Small intestine (tissue), 7 donors: ENCODE measurements at regions not wholly inside any gene's neighbourhood (a gene's known extent, or its start where the extent isn't known, plus 50 kb on each side); places are given as distances from the start of the nearest gene placed in this dataset.
"Not testable (repeated sequence)": the region's sequence is repeated elsewhere in the genome, so short reads cannot be mapped to it uniquely, and the experiment has no call there.

ENCODE experiments used
- DNase-seq, 2 donors: peaks; one replicate each; pipeline versions ENCODE4 v3.0.0 to v3.0.0-alpha.2; 2013
- FAIRE-seq: peaks from 2 replicates; lab custom pipeline; 2012; peaks lifted over from hg19 to GRCh38; lab: Jason Lieb, UNC
- H3K27ac ChIP-seq, 3 donors: one replicate each; pipeline ENCODE4 v1.5.1; 2013; ENCODE audit warnings: low read length in 2 of 3, mild to moderate bottlenecking in 2 of 3, control low read depth in 1 of 3, inconsistent platforms in 1 of 3, low read depth in 1 of 3, moderate library complexity in 1 of 3
- H3K27me3 ChIP-seq, 3 donors: one replicate each; pipeline ENCODE4 v1.6.1; 2013; ENCODE audit warnings: low read length in 3 of 3, inconsistent platforms in 1 of 3; ENCODE audit not compliant: control insufficient read depth in 3 of 3, insufficient read depth in 3 of 3
- H3K36me3 ChIP-seq, 3 donors: one replicate each; pipeline ENCODE4 v1.6.1; 2013; ENCODE audit warnings: low read length in 3 of 3, inconsistent platforms in 1 of 3, low read depth in 1 of 3, mild to moderate bottlenecking in 1 of 3, moderate library complexity in 1 of 3; ENCODE audit not compliant: control insufficient read depth in 3 of 3, insufficient read depth in 2 of 3
- H3K4me1 ChIP-seq, 3 donors: one replicate each; pipeline ENCODE4 v1.6.1; 2013; ENCODE audit warnings: low read length in 2 of 3, inconsistent platforms in 1 of 3, low read depth in 1 of 3, mild to moderate bottlenecking in 1 of 3, moderate library complexity in 1 of 3; ENCODE audit not compliant: control insufficient read depth in 3 of 3, insufficient read depth in 2 of 3
- H3K4me3 ChIP-seq, 3 donors: one replicate each; pipeline ENCODE4 v1.5.1; 2013; ENCODE audit warnings: low read length in 3 of 3, control low read depth in 1 of 3, inconsistent platforms in 1 of 3, low read depth in 1 of 3, mild to moderate bottlenecking in 1 of 3, moderate library complexity in 1 of 3
- H3K9me3 ChIP-seq, 2 donors: one replicate each; pipeline ENCODE4 v1.6.1; 2013; ENCODE audit warnings: low read depth in 1 of 2, low read length in 1 of 2; ENCODE audit not compliant: control insufficient read depth in 2 of 2, insufficient read depth in 1 of 2
- WGBS, 3 donors: extraction: QIAGEN DNeasy Blood & Tissue Kit; methylation state at CpG; one replicate each; pipeline ENCODE4 v1.1.7; 2013; 5-methylcytosine and 5-hydroxymethylcytosine counted together
- donor health status: healthy with polysubstance abuse.
- donor health status: control.
- donor health status: control.
- donor health status: Bipolar disorder and iron deficiency.
- donor health status: healthy.

DNA sequence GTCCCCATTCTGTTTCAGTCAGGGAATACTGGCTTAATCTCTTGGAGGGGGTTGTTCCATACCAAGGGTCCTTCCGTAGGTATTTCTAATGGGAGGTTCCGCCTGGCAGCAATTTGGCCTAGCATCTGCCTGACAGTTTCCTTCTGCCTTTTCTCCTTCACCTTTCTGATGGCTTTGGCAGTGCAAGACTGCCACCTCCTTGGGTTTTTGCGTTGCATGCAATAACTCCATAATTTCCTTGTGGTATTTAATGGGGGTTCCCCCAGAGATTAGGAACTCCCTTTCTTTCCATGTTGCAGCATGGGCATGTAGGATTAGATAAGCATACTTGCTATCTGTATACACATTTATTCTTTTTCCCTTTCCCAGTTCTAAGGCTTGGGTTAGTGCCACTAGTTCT is 93.0 kb upstream of the ACSL1 start:
- H3K9me3 ChIP-seq, H3K4me3 ChIP-seq, H3K27ac ChIP-seq, DNase-seq, H3K27me3 ChIP-seq, FAIRE-seq, H3K4me1 ChIP-seq, H3K36me3 ChIP-seq: not testable (repeated sequence)
- 65 to 81% (median 76%) methylated on average over 3 of the region's 3 CpGs for WGBS, 3 donors

- no peaks in the 10 kb centered on the region for H3K36me3 ChIP-seq
- FAIRE-seq, result no peak
- WGBS, 3 donors, result 80 to 91% (median 91%) methylated on average over 4 of the region's 4 CpGs
- no peak overlapping the region for H3K27ac ChIP-seq
- peaks cover 0 to 2% (median 0%) of the 10 kb centered on the region in 3 donors for H3K27me3 ChIP-seq
- no peaks in the 10 kb centered on the region for H3K9me3 ChIP-seq
- DNase-seq, result no peak
- H3K4me3 ChIP-seq, result no peak overlapping the region
- no peaks in the 10 kb centered on the region for H3K4me1 ChIP-seq
Measured at GRCh38 chr4:184921456-184921855, 95.7 kb upstream of the ACSL1 start.

DNA sequence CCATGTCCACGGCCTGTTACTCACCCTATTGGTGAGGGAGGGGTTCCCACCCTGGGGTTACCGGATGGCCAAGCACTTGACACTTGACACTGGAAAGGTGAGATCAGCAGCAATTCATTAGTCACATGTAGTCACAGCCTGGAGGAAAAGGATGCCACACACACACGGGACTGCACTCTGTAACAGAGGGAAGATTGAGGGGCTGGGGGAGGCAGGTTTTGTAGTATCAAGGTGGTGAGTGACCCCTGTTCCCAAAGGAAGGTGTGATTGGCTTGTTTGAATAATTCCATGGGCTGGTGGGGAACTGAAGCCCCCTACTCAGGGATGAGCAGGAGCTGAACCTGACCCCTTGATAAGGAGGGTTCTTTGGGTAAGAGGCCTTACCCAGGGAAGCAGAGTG is 96.0 kb upstream of the HELT start:
- peaks cover 0 to 2% (median 0%) of the 10 kb centered on the region in 3 donors for H3K27me3 ChIP-seq
- DNase-seq, result no peak
- no peak overlapping the region for H3K27ac ChIP-seq
- H3K36me3 ChIP-seq, result no peaks in the 10 kb centered on the region
- no peaks in the 10 kb centered on the region for H3K4me1 ChIP-seq
- no peaks in the 10 kb centered on the region for H3K9me3 ChIP-seq
- H3K4me3 ChIP-seq, result no peak overlapping the region
- FAIRE-seq, result no peak
- WGBS, 3 donors, result 87 to 93% (median 89%) methylated on average over 3 of the region's 3 CpGs

- Histone ChIP-seq H3K4me1 (no peaks in the 10 kb centered on the region), H3K27me3 (peaks cover 0 to 2% (median 0%) of the 10 kb centered on the region in 3 donors), H3K27ac (no peak overlapping the region), H3K36me3 (no peaks in the 10 kb centered on the region), H3K4me3 (no peak overlapping the region), H3K9me3 (peaks cover 0 to 3% of the 10 kb centered on the region in 2 donors)
- FAIRE-seq, result no peak
- no peak for DNase-seq
- WGBS, 3 donors, result 73 to 85% (median 77%) methylated on average over 2 of the region's 2 CpGs
Measured at GRCh38 chr4:184924516-184924915, 93.8 kb upstream of the HELT start.

DNA sequence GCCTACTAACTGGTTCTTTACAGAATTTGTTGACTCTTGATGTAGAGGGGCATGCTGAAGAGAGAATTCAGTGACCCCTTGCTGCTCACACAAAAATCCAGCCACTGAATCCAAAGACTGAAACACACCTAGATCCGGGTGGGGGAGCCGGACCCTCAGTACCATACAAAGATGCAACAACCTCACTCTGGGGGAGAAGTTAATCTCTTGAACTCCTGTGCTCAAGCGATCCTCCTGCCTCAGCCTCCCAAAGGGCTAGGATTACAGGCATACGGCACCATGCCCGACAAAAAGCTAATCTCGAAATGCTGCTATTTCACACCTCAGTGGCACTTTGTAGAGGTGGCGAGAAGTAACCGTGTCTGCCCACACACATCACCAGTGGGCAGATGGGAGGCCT is 88.8 kb upstream of the HELT start:
- no peak overlapping the region for H3K4me3 ChIP-seq
- no peaks in the 10 kb centered on the region for H3K4me1 ChIP-seq
- DNase-seq, result no peak
- H3K9me3 ChIP-seq, result peaks cover 0 to 5% of the 10 kb centered on the region in 2 donors
- FAIRE-seq, result no peak
- H3K27ac ChIP-seq, result no peak overlapping the region
- no peaks in the 10 kb centered on the region for H3K36me3 ChIP-seq
- no peaks in the 10 kb centered on the region for H3K27me3 ChIP-seq
- WGBS, 3 donors, result 92 to 98% (median 92%) methylated on average over 8 of the region's 8 CpGs

GRCh38 chr4:184930026-184930425 is 88.3 kb upstream of the HELT start:
- Histone ChIP-seq H3K4me1 (no peaks in the 10 kb centered on the region), H3K27me3 (no peaks in the 10 kb centered on the region), H3K9me3 (peaks cover 0 to 5% of the 10 kb centered on the region in 2 donors), H3K4me3 (no peak overlapping the region), H3K27ac (no peak overlapping the region), H3K36me3 (no peaks in the 10 kb centered on the region)
- DNase-seq (no peak), FAIRE-seq (no peak)

- Histone ChIP-seq H3K27me3 (peaks cover 0 to 2% (median 0%) of the 10 kb centered on the region in 3 donors), H3K4me3 (no peak overlapping the region), H3K9me3 (peaks cover 0 to 5% of the 10 kb centered on the region in 2 donors), H3K36me3 (no peaks in the 10 kb centered on the region), H3K27ac (no peak overlapping the region), H3K4me1 (no peaks in the 10 kb centered on the region)
- no peak for DNase-seq
- WGBS, 3 donors, result 69 to 78% (median 76%) methylated on average over 7 of the region's 7 CpGs
- no peak for FAIRE-seq
Measured at GRCh38 chr4:184932343-184932742, 85.9 kb upstream of the HELT start.

- Histone ChIP-seq H3K27ac (no peak overlapping the region), H3K4me1 (no peaks in the 10 kb centered on the region), H3K4me3 (no peak overlapping the region), H3K27me3 (peaks cover 0 to 2% (median 0%) of the 10 kb centered on the region in 3 donors), H3K9me3 (peaks cover 0 to 5% of the 10 kb centered on the region in 2 donors), H3K36me3 (no peaks in the 10 kb centered on the region)
- FAIRE-seq (no peak), DNase-seq (no peak)
- WGBS, 3 donors, result 29 to 59% (median 49%) methylated on average over 1 of the region's 1 CpG
Measured at GRCh38 chr4:184933311-184933710, 85.0 kb upstream of the HELT start.

DNA sequence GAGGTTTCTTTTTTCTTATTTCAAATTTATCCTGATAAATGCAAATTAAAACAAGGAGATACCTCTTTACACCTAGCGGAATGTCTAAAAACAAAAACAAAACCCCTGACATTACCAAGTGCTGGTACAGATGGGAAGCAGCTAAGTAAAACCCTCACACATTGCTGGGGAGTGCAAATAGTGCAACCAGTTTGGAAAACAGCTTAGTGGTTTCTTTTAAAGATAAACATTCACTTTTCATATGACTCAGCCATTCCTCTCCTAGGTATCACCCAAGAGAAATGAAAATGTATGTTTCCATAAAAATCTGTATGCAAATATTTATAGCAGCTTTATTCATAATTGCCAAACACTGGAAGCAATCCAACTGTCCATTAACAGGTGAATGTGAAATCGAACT is 84.1 kb upstream of the HELT start:
- no peak for DNase-seq
- Histone ChIP-seq H3K27ac (no peak overlapping the region), H3K4me1 (no peaks in the 10 kb centered on the region), H3K4me3 (no peak overlapping the region), H3K27me3 (peaks cover 0 to 2% (median 0%) of the 10 kb centered on the region in 3 donors), H3K36me3 (no peaks in the 10 kb centered on the region), H3K9me3 (peaks cover 0 to 7% of the 10 kb centered on the region in 2 donors)
- FAIRE-seq, result no peak
- WGBS, 3 donors, result 63 to 83% (median 64%) methylated on average over 2 of the region's 2 CpGs
